Ascending aorta (tissue), 2 donors: ENCODE measurements at regions not wholly inside any gene's neighbourhood (a gene's known extent, or its start where the extent isn't known, plus 50 kb on each side); places are given as distances from the start of the nearest gene placed in this dataset.

Experiments used
- DNase-seq, 2 donors: peaks; one replicate each; pipeline ENCODE4 v3.0.0-alpha.2; 2019; ENCODE audit warnings: low spot score in 2 of 2
- H3K27ac ChIP-seq, 2 donors: fragments of 200-600 bp; sonication (generic); one replicate each; pipeline ENCODE4 v1.5.1; 2016 to 2017; ENCODE audit warnings: mild to moderate bottlenecking in 1 of 2
- H3K27me3 ChIP-seq: fragments of 200-600 bp; sonication (generic); one replicate; pipeline ENCODE4 v1.5.1; 2017
- H3K36me3 ChIP-seq, 2 donors: fragments of 200-600 bp; sonication (generic); one replicate each; pipeline ENCODE4 v1.5.1; 2016
- H3K4me1 ChIP-seq, 2 donors: fragments of 200-600 bp; sonication (generic); one replicate each; pipeline ENCODE4 v1.5.1; 2016 to 2017; ENCODE audit warnings: mild to moderate bottlenecking in 1 of 2
- H3K4me3 ChIP-seq, 2 donors: fragments of 200-600 bp; sonication (generic); one replicate each; pipeline ENCODE4 v1.5.1; 2016 to 2017; ENCODE audit warnings: mild to moderate bottlenecking in 1 of 2
- H3K9me3 ChIP-seq, 2 donors: fragments of 200-600 bp; sonication (generic); one replicate each; pipeline ENCODE4 v1.5.1; 2016
- intact Hi-C: fragments of 100-400 bp; cut with DNase I; formaldehyde crosslinking; loops from one replicate; pipeline ENCODE4 v1.15.1; 2023
- TF ChIP-seq, protein P1 (sequence below), 3 experiments: fragments of 200-600 bp in 2 of 3; fragments of 450-650 bp in 1 of 3; sonication (generic) in 2 of 3; IDR thresholded peaks; one replicate each; pipeline ENCODE4 v1.5.1; 2016 to 2019; ENCODE audit warnings: antibody characterized with exemption in 3 of 3, mild to moderate bottlenecking in 1 of 3, moderate library complexity in 1 of 3

- intact Hi-C loops: no loop called here
- TF ChIP-seq, protein P1, sequence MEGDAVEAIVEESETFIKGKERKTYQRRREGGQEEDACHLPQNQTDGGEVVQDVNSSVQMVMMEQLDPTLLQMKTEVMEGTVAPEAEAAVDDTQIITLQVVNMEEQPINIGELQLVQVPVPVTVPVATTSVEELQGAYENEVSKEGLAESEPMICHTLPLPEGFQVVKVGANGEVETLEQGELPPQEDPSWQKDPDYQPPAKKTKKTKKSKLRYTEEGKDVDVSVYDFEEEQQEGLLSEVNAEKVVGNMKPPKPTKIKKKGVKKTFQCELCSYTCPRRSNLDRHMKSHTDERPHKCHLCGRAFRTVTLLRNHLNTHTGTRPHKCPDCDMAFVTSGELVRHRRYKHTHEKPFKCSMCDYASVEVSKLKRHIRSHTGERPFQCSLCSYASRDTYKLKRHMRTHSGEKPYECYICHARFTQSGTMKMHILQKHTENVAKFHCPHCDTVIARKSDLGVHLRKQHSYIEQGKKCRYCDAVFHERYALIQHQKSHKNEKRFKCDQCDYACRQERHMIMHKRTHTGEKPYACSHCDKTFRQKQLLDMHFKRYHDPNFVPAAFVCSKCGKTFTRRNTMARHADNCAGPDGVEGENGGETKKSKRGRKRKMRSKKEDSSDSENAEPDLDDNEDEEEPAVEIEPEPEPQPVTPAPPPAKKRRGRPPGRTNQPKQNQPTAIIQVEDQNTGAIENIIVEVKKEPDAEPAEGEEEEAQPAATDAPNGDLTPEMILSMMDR (IDR thresholded peaks at IDR 0.05): no peak
- Histone ChIP-seq H3K9me3 (no peaks in the 10 kb centered on the region), H3K36me3 (no peaks in the 10 kb centered on the region), H3K27me3 (no peaks in the 10 kb centered on the region), H3K4me3 (no peak overlapping the region), H3K4me1 (no peaks in the 10 kb centered on the region), H3K27ac (no peak overlapping the region)
- no peak for DNase-seq
Observed at GRCh38 chr5:2370626-2371418, 380.7 kb downstream of the IRX2 start.

GRCh38 chr5:2369178-2369577, 382.3 kb downstream of the IRX2 start:
- H3K27ac ChIP-seq: no peak overlapping the region
- H3K9me3 ChIP-seq: no peaks in the 10 kb centered on the region
- TF ChIP-seq, protein P1 (IDR thresholded peaks at IDR 0.05): no peak
- intact Hi-C loops: no loop called here
- no peaks in the 10 kb centered on the region for H3K36me3 ChIP-seq
- DNase-seq: no peak
- no peaks in the 10 kb centered on the region for H3K4me1 ChIP-seq
- no peaks in the 10 kb centered on the region for H3K27me3 ChIP-seq
- H3K4me3 ChIP-seq: no peak overlapping the region

DNA sequence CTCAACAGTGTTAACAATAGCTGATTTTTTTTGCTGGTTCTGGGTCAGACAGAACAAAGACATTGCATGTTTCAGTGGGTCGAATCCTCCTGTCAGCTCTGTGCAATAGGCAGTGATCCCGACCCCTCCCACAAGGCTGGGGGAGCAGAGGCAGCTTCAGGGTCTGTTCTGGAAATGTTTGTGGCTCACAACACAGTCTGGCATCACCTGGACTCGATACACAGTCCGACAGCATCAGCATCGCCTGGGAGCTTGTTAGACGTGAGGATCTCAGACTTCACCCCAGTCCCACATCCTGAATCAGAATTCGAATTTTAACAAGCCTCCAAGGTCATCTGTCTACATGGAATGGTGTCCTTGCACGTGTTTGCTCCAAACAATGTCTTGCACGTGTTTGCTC, 384.7 kb downstream of the IRX2 start:
- TF ChIP-seq, protein P1 (IDR thresholded peaks at IDR 0.05): no peak

GRCh38 chr5:2357309-2357708, 394.2 kb downstream of the IRX2 start:
- Histone ChIP-seq H3K36me3 (no peaks in the 10 kb centered on the region), H3K4me1 (no peaks in the 10 kb centered on the region), H3K9me3 (no peaks in the 10 kb centered on the region), H3K4me3 (no peak overlapping the region), H3K27me3 (no peaks in the 10 kb centered on the region), H3K27ac (no peak overlapping the region)
- TF ChIP-seq, protein P1 (IDR thresholded peaks at IDR 0.05): no peak
- DNase-seq: no peak
- intact Hi-C loops: no loop called here

More for the DNA sequence above, 384.7 kb downstream of the IRX2 start:
- no peaks in the 10 kb centered on the region for H3K27me3 ChIP-seq
- H3K9me3 ChIP-seq: no peaks in the 10 kb centered on the region
- intact Hi-C loops: no loop called here
- H3K4me3 ChIP-seq: no peak overlapping the region
- no peak for DNase-seq
- no peaks in the 10 kb centered on the region for H3K4me1 ChIP-seq
- no peak overlapping the region for H3K27ac ChIP-seq
- H3K36me3 ChIP-seq: no peaks in the 10 kb centered on the region

DNA sequence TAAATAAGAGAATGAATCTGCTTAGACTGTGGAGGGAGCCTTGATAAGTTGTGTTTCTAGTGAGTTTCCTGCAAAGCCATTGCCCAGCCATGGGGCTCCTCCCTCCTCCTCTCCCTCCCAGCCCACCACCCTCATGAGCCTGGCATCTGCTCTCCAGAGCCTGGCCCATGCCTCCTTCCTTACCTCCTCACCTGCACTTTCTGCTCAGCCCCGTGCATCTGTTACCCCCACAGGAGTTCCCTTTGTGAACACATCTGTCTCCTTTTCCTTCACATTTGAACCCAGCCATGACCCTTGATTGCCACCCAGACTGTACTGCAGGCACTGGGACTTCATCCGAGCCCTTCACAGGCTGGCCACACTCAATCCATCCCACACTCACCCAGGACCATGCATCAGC, 395.6 kb downstream of the IRX2 start:
- no peaks in the 10 kb centered on the region for H3K9me3 ChIP-seq
- TF ChIP-seq, protein P1 (IDR thresholded peaks at IDR 0.05): no peak
- H3K4me1 ChIP-seq: no peaks in the 10 kb centered on the region
- no peak overlapping the region for H3K27ac ChIP-seq
- H3K27me3 ChIP-seq: no peaks in the 10 kb centered on the region
- H3K4me3 ChIP-seq: no peak overlapping the region
- no peaks in the 10 kb centered on the region for H3K36me3 ChIP-seq
- no peak for DNase-seq
- intact Hi-C loops: no loop called here
